ENCODE measurements at regions not wholly inside any gene's neighbourhood (a gene's known extent, or its start where the extent isn't known, plus 50 kb on each side); places are given as distances from the start of the nearest gene placed in this dataset.
"Not testable (repeated sequence)": the region's sequence is repeated elsewhere in the genome, so short reads cannot be mapped to it uniquely, and the experiment has no call there.

- DNase-seq (ENCODE audit: low read depth), result no peak
Observed at GRCh38 chr6:137933696-137934095, 66.6 kb downstream of the TNFAIP3 start.

DNA sequence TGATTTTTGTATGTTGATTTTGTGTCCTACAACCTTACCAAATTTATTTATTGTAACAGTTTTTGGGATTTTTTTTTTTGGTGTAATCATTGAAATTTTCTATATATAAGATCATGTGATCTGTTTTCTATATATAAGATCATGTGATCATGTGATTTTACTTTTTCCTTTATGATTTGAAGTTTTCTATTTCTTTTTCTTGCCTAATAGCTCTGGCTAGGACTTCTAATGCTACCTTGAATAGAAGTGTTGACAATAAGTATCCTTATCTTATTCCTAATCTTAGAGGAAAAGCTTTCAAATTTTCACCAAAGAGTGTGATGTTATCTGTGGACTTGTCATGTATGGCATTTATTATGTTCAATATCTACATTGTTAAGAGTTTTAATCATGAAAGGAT, 69.7 kb downstream of the TNFAIP3 start:
- no peak for DNase-seq (ENCODE audit: low read depth)

DNA sequence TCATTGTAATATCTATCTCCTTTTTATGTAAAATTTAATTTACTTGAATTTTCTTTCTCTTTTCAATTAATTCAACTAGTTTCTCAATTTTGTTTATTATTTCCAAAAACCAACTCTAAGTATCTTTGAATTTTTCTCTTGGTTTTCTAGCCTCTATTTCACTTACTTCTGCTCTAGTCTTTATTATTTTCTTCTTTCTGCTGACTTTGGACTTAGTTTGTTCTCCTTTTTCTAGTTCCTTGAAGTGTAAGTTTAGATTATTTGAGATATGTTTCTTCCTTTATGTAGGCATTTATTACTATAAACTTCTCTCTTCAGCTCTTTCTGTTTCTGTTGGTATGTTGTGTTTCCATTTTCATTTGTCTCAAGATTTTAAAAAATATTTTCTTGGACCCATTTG, 70.8 kb downstream of the TNFAIP3 start:
- DNase-seq (ENCODE audit: low read depth), result no peak

DNA sequence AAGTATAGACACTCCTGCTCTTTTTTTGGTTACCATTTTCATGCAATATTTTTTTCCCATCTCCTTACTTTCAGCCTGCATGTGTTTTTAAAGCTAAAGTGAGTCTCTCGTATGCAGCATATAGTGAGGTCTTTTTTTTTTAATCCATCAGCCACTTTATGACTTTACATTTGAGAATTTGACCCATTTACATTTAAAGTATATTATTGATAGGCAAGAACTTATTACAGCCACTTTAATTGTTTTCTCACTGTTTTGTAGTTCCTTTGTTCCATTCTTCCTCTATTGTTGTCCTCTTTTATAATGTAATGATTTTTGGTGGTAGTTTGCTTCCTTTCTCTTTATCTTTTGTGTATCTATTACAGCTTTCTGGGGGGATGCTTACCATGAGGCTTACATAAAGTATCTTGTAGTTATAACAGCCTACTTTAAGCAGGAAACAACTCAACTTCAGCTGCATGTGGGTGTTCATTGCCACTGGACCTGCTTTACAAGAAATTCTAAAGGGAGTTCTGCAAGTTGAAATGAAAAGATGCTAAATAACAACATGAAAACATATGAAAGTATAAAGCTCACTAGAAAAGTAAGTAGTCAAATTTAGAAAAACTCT, 71.8 kb downstream of the TNFAIP3 start:
- DNase-seq (ENCODE audit: low read depth), result no peak

GRCh38 chr6:137941995-137942394, 74.9 kb downstream of the TNFAIP3 start:
- no peak for DNase-seq (ENCODE audit: low read depth)

- DNase-seq (ENCODE audit: low read depth), result no peak
Observed at GRCh38 chr6:137942736-137943135, 75.7 kb downstream of the TNFAIP3 start.

DNA sequence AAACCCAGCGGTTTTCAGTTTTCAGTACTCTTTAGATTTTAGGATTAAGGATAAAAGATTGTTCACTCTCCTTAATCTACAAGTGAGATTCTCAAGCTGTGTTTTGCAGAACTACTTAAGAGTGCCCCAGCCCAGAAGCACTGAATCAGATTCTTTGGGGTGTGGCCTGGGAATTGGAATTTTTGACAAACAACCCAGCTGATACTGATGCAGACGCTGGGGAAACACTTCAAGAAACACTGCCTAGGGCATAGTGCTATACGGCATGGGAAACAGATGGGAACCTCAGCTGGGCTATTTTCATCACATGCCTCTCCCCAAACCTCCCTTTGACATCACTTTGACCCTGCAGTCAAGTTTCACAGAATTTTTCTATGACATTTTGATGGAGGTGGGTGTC, 77.3 kb downstream of the TNFAIP3 start:
- not testable (repeated sequence) for DNase-seq (ENCODE audit: low read depth)

DNA sequence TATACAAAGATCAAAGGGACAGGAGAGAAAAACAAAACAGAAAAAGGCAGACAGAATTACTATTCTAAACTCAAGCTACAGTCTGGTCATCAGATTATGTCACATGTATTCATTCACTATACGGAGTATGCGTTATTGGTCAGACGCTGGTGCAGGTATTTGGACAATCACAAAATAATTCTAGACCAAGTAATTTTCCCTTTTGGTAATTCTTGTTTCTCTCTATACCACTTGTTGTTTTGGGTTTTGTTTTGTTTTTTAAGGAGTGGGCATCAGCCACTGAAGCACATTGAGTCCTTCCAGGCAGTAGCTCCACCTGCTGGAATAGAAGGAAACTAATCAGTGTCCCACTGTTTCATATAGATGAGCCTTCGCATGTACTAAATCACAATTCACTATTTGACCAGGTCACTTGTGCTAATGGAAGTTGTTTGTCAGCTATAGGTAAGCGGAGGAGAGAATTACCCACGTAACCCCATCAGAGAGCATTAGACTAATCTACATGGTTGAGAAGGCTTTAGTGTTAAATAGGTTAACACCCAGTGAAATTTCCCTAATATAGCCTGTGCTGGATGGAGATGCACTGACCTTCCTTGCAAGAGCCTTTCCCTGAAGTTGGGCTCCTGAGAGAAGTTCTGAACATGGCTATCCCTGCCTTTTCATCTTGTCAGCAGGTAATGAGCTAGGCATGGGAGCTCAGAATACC, 77.9 kb downstream of the TNFAIP3 start:
- peak; percentile 32 for DNase-seq (ENCODE audit: low read depth)

GRCh38 chr6:137949686-137950390, 82.8 kb downstream of the TNFAIP3 start:
- DNase-seq (ENCODE audit: low read depth), result no peak

DNA sequence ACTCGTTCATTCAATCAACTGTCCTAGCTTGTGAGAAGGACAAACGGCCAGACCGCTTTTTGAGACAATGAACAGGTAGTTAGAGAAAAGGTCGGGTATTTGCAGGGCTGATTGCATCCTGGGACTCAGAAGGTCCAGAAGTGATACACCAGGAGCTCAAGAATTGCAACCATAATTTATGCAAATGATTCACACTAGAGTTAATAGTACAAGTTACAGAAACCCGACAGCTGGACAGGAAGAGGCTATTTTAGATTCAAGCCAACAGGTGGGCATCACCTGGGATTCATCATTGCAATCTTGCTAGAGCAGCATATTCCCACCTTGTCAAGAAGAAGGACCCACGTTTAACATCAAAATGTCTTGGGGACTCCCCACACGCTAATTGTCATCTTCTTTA, 83.5 kb downstream of the TNFAIP3 start:
- DNase-seq (ENCODE audit: low read depth), result no peak

- no peak for DNase-seq (ENCODE audit: low read depth)
Observed at GRCh38 chr6:137951064-137951597, 84.1 kb downstream of the TNFAIP3 start.

DNA sequence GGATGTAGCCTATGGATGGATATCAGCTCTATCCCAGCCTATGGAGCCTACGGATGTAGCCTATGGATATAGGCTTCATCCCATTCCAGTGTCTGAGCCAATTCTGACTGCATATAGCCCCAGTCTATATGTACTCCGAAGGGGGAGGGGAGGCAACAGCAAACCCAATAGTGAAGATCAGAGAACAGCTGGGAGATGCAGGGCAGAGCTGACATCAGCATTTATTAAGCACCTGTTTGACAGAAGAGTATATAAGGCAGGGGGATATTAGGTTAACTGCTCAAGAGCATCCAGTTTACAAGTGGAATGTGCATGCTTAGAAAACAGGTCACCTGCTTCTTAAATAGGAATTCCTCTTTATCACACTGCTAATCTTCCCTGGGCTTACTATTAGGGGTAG, 85.2 kb downstream of the TNFAIP3 start:
- no peak for DNase-seq (ENCODE audit: low read depth)

- DNase-seq (ENCODE audit: low read depth), result no peak
Observed at GRCh38 chr6:137953761-137954160, 86.7 kb downstream of the TNFAIP3 start.

- no peak for DNase-seq (ENCODE audit: low read depth)
Observed at GRCh38 chr6:137954253-137954652, 87.2 kb downstream of the TNFAIP3 start.

DNA sequence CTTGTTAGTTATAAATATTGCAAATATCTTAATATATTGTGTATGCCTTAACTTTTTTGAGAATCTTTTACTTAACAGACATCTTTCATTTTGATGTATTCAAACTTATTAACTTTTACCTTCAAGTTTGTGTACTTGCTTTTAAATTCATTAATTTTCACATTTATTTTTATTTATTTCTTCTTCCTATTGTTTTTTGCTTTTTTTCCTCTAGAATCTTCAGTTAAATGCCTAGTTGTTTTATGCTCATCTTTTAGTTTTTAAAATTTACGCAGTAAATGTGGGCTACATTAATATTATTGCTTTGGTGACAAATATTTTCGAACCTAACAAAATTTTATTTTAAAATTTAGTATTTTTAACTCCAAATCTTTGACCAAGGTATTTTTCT, 89.0 kb downstream of the TNFAIP3 start:
- no peak for DNase-seq (ENCODE audit: low read depth)

GRCh38 chr6:137957471-137957870, 90.4 kb downstream of the TNFAIP3 start:
- DNase-seq (ENCODE audit: low read depth), result no peak

GRCh38 chr6:137958811-137959565, 91.9 kb downstream of the TNFAIP3 start:
- no peak for DNase-seq (ENCODE audit: low read depth)

DNA sequence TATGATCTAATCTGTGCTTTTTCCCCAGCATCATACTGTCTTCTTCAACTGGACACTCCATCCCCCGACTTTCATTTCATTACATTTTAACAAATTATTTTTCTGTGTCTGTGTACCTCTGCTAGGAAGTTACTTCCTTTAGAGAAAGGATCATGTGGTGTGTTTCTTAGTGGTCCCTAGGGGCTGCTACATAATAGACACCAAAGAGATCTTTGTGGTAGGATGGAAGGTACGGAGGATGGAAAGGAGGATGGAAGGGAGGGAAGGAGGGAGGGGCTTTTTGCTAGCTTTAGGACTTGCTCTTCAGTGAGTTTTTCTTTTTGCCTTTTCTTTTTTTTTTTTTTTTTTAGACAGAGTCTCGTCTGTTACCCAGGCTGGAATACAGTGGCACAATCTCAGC, 95.7 kb downstream of the TNFAIP3 start:
- no peak for DNase-seq (ENCODE audit: low read depth)

GRCh38 chr6:137964876-137965275, 97.8 kb downstream of the TNFAIP3 start:
- DNase-seq (ENCODE audit: low read depth), result no peak

- no peak for DNase-seq (ENCODE audit: low read depth)
Observed at GRCh38 chr6:137967689-137968454, 100.8 kb downstream of the TNFAIP3 start.

DNA sequence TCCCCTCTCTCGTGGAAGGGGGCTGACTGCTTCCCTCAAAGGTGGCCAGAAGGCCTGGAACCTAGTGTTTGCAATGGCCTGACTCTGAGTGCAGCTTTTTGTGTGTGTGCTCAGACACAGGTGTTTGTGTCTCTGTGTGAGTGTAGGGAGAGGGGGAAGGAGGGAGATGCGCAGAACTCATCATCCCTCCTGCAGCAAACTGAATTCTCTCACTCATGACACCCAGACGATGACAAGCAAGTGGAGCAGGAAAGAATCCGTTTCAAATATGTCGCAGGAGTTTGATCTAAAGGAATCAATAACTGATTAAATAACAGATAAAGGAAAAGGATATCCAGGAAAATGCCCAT, 101.4 kb downstream of the TNFAIP3 start:
- no peak for DNase-seq (ENCODE audit: low read depth)

GRCh38 chr6:137968901-137969300, 101.8 kb downstream of the TNFAIP3 start:
- DNase-seq (ENCODE audit: low read depth), result no peak

Data from Daoy (cell line).